ENCODE measurements at regions not wholly inside any gene's neighbourhood (a gene's known extent, or its start where the extent isn't known, plus 50 kb on each side); places are given as distances from the start of the nearest gene placed in this dataset.

GRCh38 chr15:96578393-96578792 is 247.9 kb downstream of the NR2F2 start:
- H3K4me3 ChIP-seq (ENCODE audit: control insufficient read depth, low read depth, low read length): no peak overlapping the region
- no peak for DNase-seq (ENCODE audit: low read depth)
- TF ChIP-seq CTCF (IDR thresholded peaks at IDR 0.05; ENCODE audit: control insufficient read depth, insufficient read depth, low read depth, low read length, missing control alignments): no peak

GRCh38 chr15:96581371-96581770 is 250.9 kb downstream of the NR2F2 start:
- no peak overlapping the region for H3K4me3 ChIP-seq (ENCODE audit: control insufficient read depth, low read depth, low read length)
- no peak for DNase-seq (ENCODE audit: low read depth)
- TF ChIP-seq CTCF (IDR thresholded peaks at IDR 0.05; ENCODE audit: control insufficient read depth, insufficient read depth, low read depth, low read length, missing control alignments): no peak

- TF ChIP-seq CTCF (IDR thresholded peaks at IDR 0.05; ENCODE audit: control insufficient read depth, insufficient read depth, low read depth, low read length, missing control alignments): no peak
- H3K4me3 ChIP-seq (ENCODE audit: control insufficient read depth, low read depth, low read length): no peak overlapping the region
- DNase-seq (ENCODE audit: low read depth): no peak
Observed at GRCh38 chr15:96582473-96582872, 252.0 kb downstream of the NR2F2 start.

GRCh38 chr15:96583671-96584070 is 253.2 kb downstream of the NR2F2 start:
- no peak for DNase-seq (ENCODE audit: low read depth)
- no peak for TF ChIP-seq CTCF (IDR thresholded peaks at IDR 0.05; ENCODE audit: control insufficient read depth, insufficient read depth, low read depth, low read length, missing control alignments)
- H3K4me3 ChIP-seq (ENCODE audit: control insufficient read depth, low read depth, low read length): no peak overlapping the region

GRCh38 chr15:96585484-96586386 is 255.2 kb downstream of the NR2F2 start:
- peak; percentile 19 for TF ChIP-seq CTCF (IDR thresholded peaks at IDR 0.05; ENCODE audit: control insufficient read depth, insufficient read depth, low read depth, low read length, missing control alignments)
- DNase-seq (ENCODE audit: low read depth): no peak
- no peak overlapping the region for H3K4me3 ChIP-seq (ENCODE audit: control insufficient read depth, low read depth, low read length)

- DNase-seq (ENCODE audit: low read depth): no peak
- no peak for TF ChIP-seq CTCF (IDR thresholded peaks at IDR 0.05; ENCODE audit: control insufficient read depth, insufficient read depth, low read depth, low read length, missing control alignments)
- no peak overlapping the region for H3K4me3 ChIP-seq (ENCODE audit: control insufficient read depth, low read depth, low read length)
Observed at GRCh38 chr15:96586901-96587300, 256.4 kb downstream of the NR2F2 start.

Measured in AG09309 (cell line).